ENCODE measurements at regions not wholly inside any gene's neighbourhood (a gene's known extent, or its start where the extent isn't known, plus 50 kb on each side); places are given as distances from the start of the nearest gene placed in this dataset.

GRCh38 chr20:16664020-16664419 lies 65.8 kb upstream of the SNRPB2 start:
- no peak overlapping the region for H3K4me3 ChIP-seq (ENCODE audit: control insufficient read depth, low read depth, low read length)
- no peak for DNase-seq (ENCODE audit: low read depth)
- no peak for TF ChIP-seq CTCF (conservative IDR thresholded peaks at IDR 0.05; ENCODE audit: control insufficient read depth, insufficient read depth, low read depth, low read length)

GRCh38 chr20:16662467-16662866 lies 67.4 kb upstream of the SNRPB2 start:
- no peak for DNase-seq (ENCODE audit: low read depth)
- TF ChIP-seq CTCF (conservative IDR thresholded peaks at IDR 0.05; ENCODE audit: control insufficient read depth, insufficient read depth, low read depth, low read length): no peak
- no peak overlapping the region for H3K4me3 ChIP-seq (ENCODE audit: control insufficient read depth, low read depth, low read length)

GRCh38 chr20:16661756-16662155 lies 68.1 kb upstream of the SNRPB2 start:
- no peak for DNase-seq (ENCODE audit: low read depth)
- TF ChIP-seq CTCF (conservative IDR thresholded peaks at IDR 0.05; ENCODE audit: control insufficient read depth, insufficient read depth, low read depth, low read length): no peak

GRCh38 chr20:16654858-16655535 lies 74.8 kb upstream of the SNRPB2 start:
- DNase-seq (ENCODE audit: low read depth): no peak
- H3K4me3 ChIP-seq (ENCODE audit: control insufficient read depth, low read depth, low read length): no peak overlapping the region
- TF ChIP-seq CTCF (conservative IDR thresholded peaks at IDR 0.05; ENCODE audit: control insufficient read depth, insufficient read depth, low read depth, low read length): no peak

More at GRCh38 chr20:16661756-16662155, 68.1 kb upstream of the SNRPB2 start:
- no peak overlapping the region for H3K4me3 ChIP-seq (ENCODE audit: control insufficient read depth, low read depth, low read length)

- no peak for DNase-seq (ENCODE audit: low read depth)
- H3K4me3 ChIP-seq (ENCODE audit: control insufficient read depth, low read depth, low read length): no peak overlapping the region
- TF ChIP-seq CTCF (conservative IDR thresholded peaks at IDR 0.05; ENCODE audit: control insufficient read depth, insufficient read depth, low read depth, low read length): no peak
Observed at GRCh38 chr20:16653266-16653665, 76.6 kb upstream of the SNRPB2 start.

- no peak for TF ChIP-seq CTCF (conservative IDR thresholded peaks at IDR 0.05; ENCODE audit: control insufficient read depth, insufficient read depth, low read depth, low read length)
- DNase-seq (ENCODE audit: low read depth): no peak
- no peak overlapping the region for H3K4me3 ChIP-seq (ENCODE audit: control insufficient read depth, low read depth, low read length)
Observed at GRCh38 chr20:16647875-16648597, 74.8 kb upstream of the KIF16B start.

Data from fibroblast of mammary gland (primary cell).